DMS153 treated with DMSO at 0.1 percent for 48 hours (cell line): ENCODE measurements at regions not wholly inside any gene's neighbourhood (a gene's known extent, or its start where the extent isn't known, plus 50 kb on each side); places are given as distances from the start of the nearest gene placed in this dataset.
A peak's percentile ranks its signal among the peaks of the same experiment; 100 is the strongest.
"Not testable (repeated sequence)": the region's sequence is repeated elsewhere in the genome, so short reads cannot be mapped to it uniquely, and the experiment has no call there.

Experiments used
- DNase-seq: peaks from one replicate; lab custom pipeline; 2025; ENCODE audit not compliant: unreplicated experiment; lab: John Stamatoyannopoulos, UW

- no peak for DNase-seq
These were observed 351.6 kb downstream of the SOCS6 start for GRCh38 chr18:70640336-70640887.

GRCh38 chr18:70636991-70637390 lies 348.1 kb downstream of the SOCS6 start:
- no peak for DNase-seq

GRCh38 chr18:70634576-70635147 lies 345.8 kb downstream of the SOCS6 start:
- no peak for DNase-seq

- no peak for DNase-seq
These were observed 338.4 kb downstream of the SOCS6 start for GRCh38 chr18:70627182-70627802.

- no peak for DNase-seq
These were observed 334.0 kb downstream of the SOCS6 start for GRCh38 chr18:70622622-70623419.

GRCh38 chr18:70621710-70622109 lies 332.9 kb downstream of the SOCS6 start:
- no peak for DNase-seq

GRCh38 chr18:70620837-70621612 lies 332.2 kb downstream of the SOCS6 start:
- DNase-seq = no peak

GRCh38 chr18:70617020-70617763 lies 328.3 kb downstream of the SOCS6 start:
- no peak for DNase-seq

- no peak for DNase-seq
These were observed 311.5 kb downstream of the SOCS6 start for GRCh38 chr18:70600225-70600925.

GRCh38 chr18:70598406-70598805 lies 309.6 kb downstream of the SOCS6 start:
- DNase-seq = no peak

GRCh38 chr18:70582981-70583380 lies 294.1 kb downstream of the SOCS6 start:
- no peak for DNase-seq

GRCh38 chr18:70578480-70578879 lies 289.6 kb downstream of the SOCS6 start:
- no peak for DNase-seq

- DNase-seq = no peak
These were observed 288.2 kb downstream of the SOCS6 start for GRCh38 chr18:70577023-70577420.

- DNase-seq = no peak
These were observed 287.6 kb downstream of the SOCS6 start for GRCh38 chr18:70576276-70577022.

- not testable (repeated sequence) for DNase-seq
These were observed 286.1 kb downstream of the SOCS6 start for GRCh38 chr18:70574951-70575350.

GRCh38 chr18:70569647-70570046 lies 280.8 kb downstream of the SOCS6 start:
- not testable (repeated sequence) for DNase-seq

- peak; percentile 28 for DNase-seq
These were observed 270.6 kb downstream of the SOCS6 start for GRCh38 chr18:70559446-70559845.

- no peak for DNase-seq
These were observed 269.5 kb downstream of the SOCS6 start for GRCh38 chr18:70558371-70558770.

- DNase-seq = no peak
These were observed 266.1 kb downstream of the SOCS6 start for GRCh38 chr18:70554854-70555445.
